ENCODE measurements at regions not wholly inside any gene's neighbourhood (a gene's known extent, or its start where the extent isn't known, plus 50 kb on each side); places are given as distances from the start of the nearest gene placed in this dataset.

- intact Hi-C loops (cut with DNase I): no loop called here
- Histone ChIP-seq H3K36me3 (no peaks in the 10 kb centered on the region), H3K4me3 (no peak overlapping the region), H3K9me3 (no peaks in the 10 kb centered on the region), H3K27me3 (no peaks in the 10 kb centered on the region), H3K4me1 (no peaks in the 10 kb centered on the region), H3K27ac (no peak overlapping the region)
- 76 to 78% methylated on average over 1 of the region's 1 CpG for WGBS, 2 donors
- TF ChIP-seq POLR2A (IDR thresholded peaks at IDR 0.05) (no peak), CTCF (IDR thresholded peaks at IDR 0.05) (no peak)
- no peak for DNase-seq
Observed at GRCh38 chr9:24127519-24127918, 301.5 kb upstream of the ELAVL2 start.

GRCh38 chr9:24118190-24118589 is 292.1 kb upstream of the ELAVL2 start:
- TF ChIP-seq CTCF (IDR thresholded peaks at IDR 0.05): no peak
- TF ChIP-seq POLR2A (IDR thresholded peaks at IDR 0.05): no peak
- DNase-seq: no peak
- Histone ChIP-seq H3K27me3 (no peaks in the 10 kb centered on the region), H3K36me3 (no peaks in the 10 kb centered on the region), H3K27ac (no peak overlapping the region), H3K4me3 (no peak overlapping the region), H3K4me1 (no peaks in the 10 kb centered on the region), H3K9me3 (peaks cover 0 to 4% (median 0%) of the 10 kb centered on the region in 3 donors)
- intact Hi-C loops (cut with DNase I): no loop called here
- no CpG with 5 or more reads among the region's 5 CpGs for WGBS, 2 donors

GRCh38 chr9:24096756-24097155 is 270.7 kb upstream of the ELAVL2 start:
- TF ChIP-seq CTCF (IDR thresholded peaks at IDR 0.05) (no peak), POLR2A (IDR thresholded peaks at IDR 0.05) (no peak)
- H3K27ac ChIP-seq: no peak overlapping the region
- DNase-seq: no peak
- no peaks in the 10 kb centered on the region for H3K9me3 ChIP-seq
- no peaks in the 10 kb centered on the region for H3K4me1 ChIP-seq
- no peaks in the 10 kb centered on the region for H3K27me3 ChIP-seq
- intact Hi-C loops (cut with DNase I): no loop called here
- no peak overlapping the region for H3K4me3 ChIP-seq
- WGBS, 2 donors: 56 to 74% methylated on average over 1 of the region's 1 CpG
- no peaks in the 10 kb centered on the region for H3K36me3 ChIP-seq

GRCh38 chr9:24095246-24095645 is 269.2 kb upstream of the ELAVL2 start:
- Histone ChIP-seq H3K4me1 (no peaks in the 10 kb centered on the region), H3K36me3 (no peaks in the 10 kb centered on the region), H3K4me3 (no peak overlapping the region), H3K27me3 (no peaks in the 10 kb centered on the region), H3K27ac (no peak overlapping the region), H3K9me3 (no peaks in the 10 kb centered on the region)
- no peak for DNase-seq
- intact Hi-C loops (cut with DNase I): no loop called here
- 70 to 74% methylated on average over 2 of the region's 2 CpGs for WGBS, 2 donors
- TF ChIP-seq POLR2A (IDR thresholded peaks at IDR 0.05): no peak

- WGBS, 2 donors: 79% methylated on average over 6 of the region's 6 CpGs
- Histone ChIP-seq H3K36me3 (no peaks in the 10 kb centered on the region), H3K4me3 (no peak overlapping the region), H3K9me3 (no peaks in the 10 kb centered on the region), H3K4me1 (no peaks in the 10 kb centered on the region), H3K27me3 (no peaks in the 10 kb centered on the region), H3K27ac (no peak overlapping the region)
- intact Hi-C loops (cut with DNase I): no loop called here
- no peak for DNase-seq
- TF ChIP-seq CTCF (IDR thresholded peaks at IDR 0.05) (no peak), POLR2A (IDR thresholded peaks at IDR 0.05) (no peak)
Observed at GRCh38 chr9:24090566-24090965, 264.5 kb upstream of the ELAVL2 start.

- intact Hi-C loops (cut with DNase I): no loop called here
- H3K4me1 ChIP-seq: no peaks in the 10 kb centered on the region
- no peak overlapping the region for H3K27ac ChIP-seq
- H3K4me3 ChIP-seq: no peak overlapping the region
- WGBS, 2 donors: 59 to 61% methylated on average over 6 of the region's 6 CpGs
- no peaks in the 10 kb centered on the region for H3K36me3 ChIP-seq
- TF ChIP-seq CTCF (IDR thresholded peaks at IDR 0.05): no peak
- no peak for TF ChIP-seq POLR2A (IDR thresholded peaks at IDR 0.05)
- DNase-seq: no peak
- H3K9me3 ChIP-seq: no peaks in the 10 kb centered on the region
- H3K27me3 ChIP-seq: no peaks in the 10 kb centered on the region
Observed at GRCh38 chr9:24073666-24074065, 247.6 kb upstream of the ELAVL2 start.

All from esophagus squamous epithelium (tissue), 5 donors.